Bronchial epithelial cell (primary cell): ENCODE measurements at regions not wholly inside any gene's neighbourhood (a gene's known extent, or its start where the extent isn't known, plus 50 kb on each side); places are given as distances from the start of the nearest gene placed in this dataset.

Experiments
- DNase-seq: peaks from one replicate; pipeline ENCODE4 v3.0.0-alpha.2; 2010; ENCODE audit warnings: low read depth
- FAIRE-seq: peaks from 2 replicates; lab custom pipeline; 2011; peaks lifted over from hg19 to GRCh38; lab: Jason Lieb, UNC
- H3K27me3 ChIP-seq: 2 replicates; pipeline ENCODE4 v1.5.1; 2011; ENCODE audit warnings: low read length; ENCODE audit not compliant: control insufficient read depth, insufficient read depth
- H3K36me3 ChIP-seq: 2 replicates; pipeline ENCODE4 v1.5.1; 2011; ENCODE audit warnings: low read length; ENCODE audit not compliant: control insufficient read depth, insufficient read depth
- H3K4me3 ChIP-seq: 2 replicates; pipeline ENCODE4 v1.5.1; 2011; ENCODE audit warnings: mild to moderate bottlenecking, low read depth, low read length, control low read depth
- CTCF ChIP-seq: IDR thresholded peaks from 2 replicates; pipeline ENCODE4 v1.5.1; 2011; ENCODE audit warnings: mild to moderate bottlenecking, moderate library complexity, low read length, control low read depth, inconsistent platforms; ENCODE audit not compliant: insufficient read depth, severe bottlenecking

- no peak for DNase-seq
- no peak for TF ChIP-seq CTCF
- FAIRE-seq: no peak
- Histone ChIP-seq H3K4me3 (no peak overlapping the region), H3K27me3 (no peaks in the 10 kb centered on the region), H3K36me3 (no peaks in the 10 kb centered on the region)
Observed at GRCh38 chr15:60093273-60094067, 89.4 kb downstream of the FOXB1 start.

DNA sequence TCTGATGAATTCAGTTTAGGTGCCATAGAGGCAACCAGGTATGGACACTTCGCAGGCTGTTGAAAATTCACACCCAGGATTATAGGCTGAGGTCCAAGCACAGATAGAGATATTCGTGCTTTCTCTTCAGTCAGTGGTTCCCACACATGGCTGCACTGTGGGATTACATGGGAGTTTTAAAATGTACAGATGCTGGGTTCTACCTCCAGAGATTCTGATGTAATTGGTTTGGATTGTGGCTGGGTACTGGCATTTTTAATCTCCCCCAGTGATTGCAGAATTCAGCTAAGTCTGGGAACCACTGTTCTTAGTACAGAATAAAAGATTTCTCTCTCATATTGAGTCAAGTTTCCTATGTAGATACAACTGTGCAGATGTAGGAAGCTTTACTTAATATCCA, 91.6 kb downstream of the FOXB1 start:
- Histone ChIP-seq H3K4me3 (no peak overlapping the region), H3K27me3 (no peaks in the 10 kb centered on the region), H3K36me3 (no peaks in the 10 kb centered on the region)
- no peak for FAIRE-seq
- DNase-seq: no peak
- no peak for TF ChIP-seq CTCF

DNA sequence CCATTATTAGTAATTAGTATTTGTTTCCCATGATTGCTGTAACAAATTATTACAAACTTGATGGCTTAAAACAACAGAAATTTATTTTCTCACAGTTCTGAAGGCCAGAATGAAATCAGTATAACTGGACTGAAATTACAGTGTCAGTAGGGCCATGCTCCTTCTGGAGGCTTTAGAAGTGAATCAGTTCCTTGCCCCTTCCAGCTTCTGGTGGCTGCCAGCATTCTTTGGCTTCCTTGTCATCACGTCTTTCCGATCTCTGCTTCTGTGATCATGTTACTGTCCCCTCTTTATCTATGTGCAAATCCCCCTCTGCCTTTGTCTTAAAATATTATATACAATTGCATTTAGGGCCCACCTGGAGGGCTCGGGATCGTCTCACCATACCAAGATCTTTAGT, 92.0 kb downstream of the FOXB1 start:
- no peak for TF ChIP-seq CTCF
- H3K27me3 ChIP-seq: no peaks in the 10 kb centered on the region
- no peak overlapping the region for H3K4me3 ChIP-seq
- FAIRE-seq: no peak
- H3K36me3 ChIP-seq: no peaks in the 10 kb centered on the region
- DNase-seq: no peak

- no peak for FAIRE-seq
- DNase-seq: no peak
- H3K27me3 ChIP-seq: peaks cover 6% of the 10 kb centered on the region
- no peak for TF ChIP-seq CTCF
- H3K4me3 ChIP-seq: no peak overlapping the region
- no peaks in the 10 kb centered on the region for H3K36me3 ChIP-seq
Observed at GRCh38 chr15:60101416-60101815, 97.3 kb downstream of the FOXB1 start.

DNA sequence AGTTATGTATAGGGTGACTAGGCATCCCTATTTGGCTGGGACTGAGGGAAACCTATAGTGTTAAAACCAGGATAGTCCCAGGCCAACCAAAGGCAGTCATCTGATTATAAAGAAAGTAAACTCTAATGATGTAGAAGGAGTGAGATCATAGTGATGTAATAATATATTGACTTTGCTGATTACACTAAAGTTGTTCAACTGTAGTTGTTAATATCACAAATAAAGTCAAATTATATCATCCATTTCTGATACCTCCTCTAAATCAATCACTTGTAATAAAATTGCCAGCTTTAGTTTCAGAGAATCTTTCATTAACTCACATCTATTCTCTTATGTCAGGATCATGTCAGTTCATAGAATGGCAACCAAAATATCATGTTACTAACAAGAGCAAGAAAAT, 98.6 kb downstream of the FOXB1 start:
- FAIRE-seq (no peak), DNase-seq (no peak)
- Histone ChIP-seq H3K36me3 (no peaks in the 10 kb centered on the region), H3K4me3 (no peak overlapping the region), H3K27me3 (peaks cover 6% of the 10 kb centered on the region)
- TF ChIP-seq CTCF: no peak

DNA sequence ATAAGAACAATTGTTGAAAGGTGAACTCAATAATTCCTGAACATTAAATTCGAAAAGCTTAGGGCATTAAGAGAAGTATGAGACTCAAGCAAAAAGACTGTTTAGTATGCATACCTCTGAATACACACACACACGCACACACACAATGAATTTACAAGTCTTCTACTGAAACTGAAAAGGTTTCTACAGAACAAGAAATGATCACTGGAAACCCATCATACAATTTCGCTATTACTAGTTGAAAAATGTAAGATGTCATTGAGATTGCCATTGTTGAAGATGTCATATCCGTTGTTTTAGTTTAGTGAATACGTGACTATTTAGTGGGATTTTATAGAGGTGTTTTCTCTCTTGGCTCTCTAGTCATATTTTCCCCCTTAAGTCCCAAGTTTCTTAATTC, 106.8 kb downstream of the FOXB1 start:
- Histone ChIP-seq H3K4me3 (no peak overlapping the region), H3K27me3 (no peaks in the 10 kb centered on the region), H3K36me3 (no peaks in the 10 kb centered on the region)
- FAIRE-seq: no peak
- DNase-seq: no peak
- no peak for TF ChIP-seq CTCF
